Ammon's horn (tissue), 1 donor: ENCODE measurements at regions not wholly inside any gene's neighbourhood (a gene's known extent, or its start where the extent isn't known, plus 50 kb on each side); places are given as distances from the start of the nearest gene placed in this dataset.
"Not testable (repeated sequence)": the region's sequence is repeated elsewhere in the genome, so short reads cannot be mapped to it uniquely, and the experiment has no call there.

Source experiments
- DNase-seq: peaks from one replicate; pipeline ENCODE4 v3.0.0-alpha.2; 2016; ENCODE audit warnings: low spot score

DNA sequence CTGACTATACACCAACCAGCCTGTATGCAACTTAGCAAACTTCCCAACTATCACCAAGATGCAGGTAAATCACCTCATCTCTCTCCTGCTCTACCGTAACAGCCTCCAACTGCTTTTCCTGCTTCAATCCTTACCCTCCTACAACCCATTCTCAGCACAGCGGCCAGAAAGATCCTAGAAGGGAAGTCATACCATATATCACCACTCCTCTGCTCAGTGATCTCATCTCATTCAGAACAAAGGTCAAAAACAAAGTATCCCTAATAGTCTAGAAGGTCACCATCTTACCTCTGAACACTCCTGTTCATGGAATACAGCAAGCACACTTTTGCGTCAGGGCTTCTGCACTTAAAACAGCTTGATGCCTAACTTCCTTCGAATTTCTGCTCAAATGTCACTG, 62.2 kb upstream of the RNF38 start:
- DNase-seq, result no peak

- DNase-seq, result peak; percentile 61
These were observed 61.3 kb upstream of the RNF38 start for GRCh38 chr9:36461323-36461722.

DNA sequence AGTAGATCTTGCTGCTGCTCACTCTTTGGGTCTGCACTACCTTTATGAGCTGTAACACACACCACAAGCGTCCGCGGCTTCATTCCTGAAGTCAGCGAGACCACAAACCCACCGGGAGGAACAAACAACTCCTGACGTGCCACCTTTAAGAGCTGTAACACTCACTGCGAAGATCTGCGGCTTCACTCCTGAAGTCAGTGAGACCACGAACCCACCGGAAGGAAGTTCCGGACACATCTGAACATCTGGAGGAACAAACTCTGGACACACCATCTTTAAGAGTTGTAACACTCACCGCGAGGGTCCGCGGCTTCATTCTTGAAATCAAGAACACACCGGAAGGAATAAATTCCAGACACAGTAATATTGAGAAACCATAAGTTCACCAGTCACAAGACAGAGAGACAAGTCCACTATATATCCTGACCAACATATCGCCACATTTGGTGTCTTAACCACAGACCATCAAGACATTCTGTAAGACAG, 58.4 kb upstream of the RNF38 start:
- DNase-seq, result not testable (repeated sequence)

GRCh38 chr9:36457836-36458429, 57.9 kb upstream of the RNF38 start:
- no peak for DNase-seq

DNA sequence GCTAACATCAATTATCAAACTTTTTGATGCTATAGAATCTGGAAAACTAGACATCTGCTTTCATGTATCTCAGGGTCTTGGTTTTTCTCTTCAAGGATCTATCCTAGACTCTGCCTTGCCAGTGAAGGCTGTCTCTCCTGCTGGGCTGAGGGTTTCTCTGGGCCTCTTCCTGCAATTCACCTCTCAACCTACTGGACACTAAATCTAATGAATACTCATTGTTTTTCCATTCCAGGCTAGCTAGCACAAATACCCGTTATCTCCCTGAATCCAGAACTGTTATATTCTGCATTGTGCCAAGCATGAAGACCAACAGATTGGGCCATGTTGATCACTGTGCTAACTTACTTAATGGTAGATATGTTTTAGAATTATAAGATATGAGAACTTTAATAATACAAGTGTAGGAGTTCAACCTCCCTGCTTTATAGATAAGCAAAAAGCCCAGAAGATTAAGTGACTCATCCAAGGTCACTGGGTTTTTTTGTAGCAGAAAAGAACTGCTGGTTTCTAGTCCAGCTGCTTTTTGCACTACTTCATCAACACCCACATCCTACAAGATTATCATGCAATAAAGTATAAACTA, 56.5 kb upstream of the RNF38 start:
- no peak for DNase-seq

DNA sequence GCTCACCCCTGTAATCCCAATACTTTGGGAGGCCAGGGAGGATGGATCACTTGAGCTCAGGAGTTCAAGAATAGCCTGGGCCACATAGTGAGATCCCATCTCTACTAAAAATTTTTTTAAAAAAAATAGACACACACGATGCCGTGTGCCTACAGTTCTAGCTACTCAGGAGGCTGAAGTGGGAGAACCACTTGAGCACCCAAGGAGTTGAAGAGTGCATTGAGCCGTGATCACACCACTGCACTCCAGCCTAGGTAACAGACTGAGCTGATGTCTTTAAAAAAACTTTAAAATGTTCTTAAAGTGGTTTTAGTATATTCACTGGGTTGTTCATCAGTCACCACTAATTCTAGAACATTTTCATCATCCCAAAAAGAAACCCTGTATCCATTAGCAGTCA, 51.9 kb upstream of the RNF38 start:
- DNase-seq, result no peak

- DNase-seq, result peak; percentile 67
These were observed 50.2 kb upstream of the RNF38 start for GRCh38 chr9:36450110-36450732.
